HG02763 (cell line): ENCODE measurements at regions not wholly inside any gene's neighbourhood (a gene's known extent, or its start where the extent isn't known, plus 50 kb on each side); places are given as distances from the start of the nearest gene placed in this dataset.

Source experiments
- ATAC-seq: cut with Tn5 transposase; IDR thresholded peaks from one replicate; pipeline ENCODE4 v1.9.1; 2021; ENCODE audit warnings: mild to moderate bottlenecking, moderate library complexity; ENCODE audit not compliant: unreplicated experiment

DNA sequence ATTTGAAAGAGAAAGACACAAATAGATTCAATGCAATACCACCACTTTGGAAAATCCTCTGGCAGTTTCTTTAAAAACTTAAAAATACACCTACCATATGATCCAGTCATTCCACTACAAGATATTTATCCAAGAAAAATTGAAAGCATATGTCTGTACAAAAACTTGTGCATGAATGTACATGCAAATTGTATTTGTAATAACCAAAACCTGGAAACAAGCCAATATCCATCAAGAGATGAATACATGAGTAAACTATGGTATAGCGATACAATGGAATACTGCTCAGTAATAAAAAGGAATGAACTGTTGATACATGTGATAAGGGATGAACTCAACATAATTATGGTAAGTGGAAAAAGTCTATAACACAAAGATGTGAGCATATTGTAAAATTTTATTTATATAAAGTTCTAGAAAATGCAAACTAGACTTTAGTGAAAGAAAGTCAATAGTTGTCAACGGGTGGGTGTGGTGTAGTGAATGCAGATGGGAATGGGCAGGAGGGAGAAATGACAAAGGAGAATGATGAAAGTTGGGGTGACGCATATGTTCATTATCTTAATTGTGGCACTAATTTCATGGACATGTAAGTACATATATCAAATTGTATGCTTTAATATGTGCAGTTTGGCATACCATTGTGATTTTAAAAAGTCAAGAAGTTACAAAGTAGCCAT lies 347.5 kb downstream of the SAMD5 start:
- no peak for ATAC-seq

DNA sequence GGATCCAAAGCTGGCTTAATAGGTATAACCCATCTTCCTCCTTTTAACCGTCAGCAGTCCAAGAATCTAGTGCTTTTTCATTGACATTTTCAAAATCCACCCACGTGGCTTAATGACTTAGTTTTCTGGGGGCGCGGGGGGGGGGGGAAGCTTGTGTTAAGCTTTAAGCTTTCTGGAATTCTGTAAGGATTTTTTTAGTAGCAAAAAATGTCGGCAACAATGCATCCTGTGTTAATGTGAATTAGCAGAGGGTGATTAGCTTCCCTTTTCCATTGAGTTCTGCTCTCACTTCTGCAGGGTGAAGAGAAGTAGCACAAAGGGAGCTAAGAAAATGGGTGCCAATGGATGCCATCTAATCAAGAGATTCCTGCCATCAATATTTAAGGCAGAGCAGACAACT lies 348.2 kb downstream of the SAMD5 start:
- ATAC-seq, result no peak

- ATAC-seq, result no peak
Measured at GRCh38 chr6:147858421-147858820, 349.9 kb downstream of the SAMD5 start.

DNA sequence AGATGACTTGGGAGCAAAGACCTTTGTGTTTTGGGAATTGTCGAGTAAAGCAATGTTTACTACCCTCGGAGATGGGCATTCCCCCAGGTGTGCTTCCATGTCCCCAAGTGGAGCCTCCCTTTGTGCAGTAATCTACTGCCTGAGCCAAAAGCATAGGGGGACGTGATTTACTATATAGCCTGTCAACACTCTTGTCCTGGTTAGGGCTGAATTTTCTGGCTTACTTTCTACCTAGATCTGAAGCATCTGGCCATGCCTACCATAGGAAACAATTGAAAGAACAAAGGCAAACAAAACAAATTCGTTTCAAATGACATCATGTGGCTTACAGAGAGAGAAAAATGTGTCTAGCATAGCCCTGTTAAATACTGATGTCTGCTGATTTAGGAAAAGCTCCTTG lies 350.6 kb downstream of the SAMD5 start:
- ATAC-seq, result no peak

- ATAC-seq, result no peak
Measured at GRCh38 chr6:147861696-147862095, 353.2 kb downstream of the SAMD5 start.

GRCh38 chr6:147867433-147868226 lies 359.1 kb downstream of the SAMD5 start:
- no peak for ATAC-seq

DNA sequence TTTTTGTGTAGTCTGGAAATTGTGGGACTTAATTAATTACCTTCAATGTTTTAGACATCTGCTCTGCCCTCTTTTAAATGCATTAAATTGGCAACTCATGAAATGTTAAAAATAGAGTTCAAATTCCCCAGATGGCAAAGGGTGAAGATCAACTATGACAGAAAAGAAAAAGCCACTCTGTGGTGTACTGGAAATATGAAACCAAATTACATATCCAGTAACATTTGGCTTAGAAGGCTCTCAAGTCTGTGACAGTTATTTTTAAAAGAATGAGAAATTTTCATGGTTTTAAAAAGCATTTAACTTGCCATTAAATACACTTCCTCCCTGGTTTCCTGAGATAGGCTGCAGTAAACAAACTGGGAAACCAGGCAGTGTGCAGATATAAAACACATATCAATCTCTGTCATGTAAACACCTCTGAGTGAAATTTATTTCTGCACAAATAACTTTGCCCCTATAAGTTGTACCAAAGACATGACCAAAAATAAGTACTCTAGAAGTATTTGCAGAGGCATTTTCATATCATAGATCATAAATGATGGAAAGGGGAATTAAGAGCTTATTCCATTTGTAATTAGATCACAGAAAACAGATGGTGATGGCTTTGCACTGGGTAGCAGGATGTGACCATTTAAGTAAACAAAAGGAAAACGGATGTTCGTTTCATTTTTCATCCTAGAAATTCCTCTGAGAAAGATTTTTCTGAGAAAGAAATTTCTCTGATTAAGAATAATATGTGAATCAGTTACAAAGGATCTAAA lies 360.1 kb downstream of the SAMD5 start:
- no peak for ATAC-seq

- ATAC-seq, result no peak
Measured at GRCh38 chr6:147869201-147869600, 360.7 kb downstream of the SAMD5 start.

GRCh38 chr6:147869869-147870268 lies 361.4 kb downstream of the SAMD5 start:
- ATAC-seq, result no peak

GRCh38 chr6:147870506-147871110 lies 362.1 kb downstream of the SAMD5 start:
- ATAC-seq, result no peak

DNA sequence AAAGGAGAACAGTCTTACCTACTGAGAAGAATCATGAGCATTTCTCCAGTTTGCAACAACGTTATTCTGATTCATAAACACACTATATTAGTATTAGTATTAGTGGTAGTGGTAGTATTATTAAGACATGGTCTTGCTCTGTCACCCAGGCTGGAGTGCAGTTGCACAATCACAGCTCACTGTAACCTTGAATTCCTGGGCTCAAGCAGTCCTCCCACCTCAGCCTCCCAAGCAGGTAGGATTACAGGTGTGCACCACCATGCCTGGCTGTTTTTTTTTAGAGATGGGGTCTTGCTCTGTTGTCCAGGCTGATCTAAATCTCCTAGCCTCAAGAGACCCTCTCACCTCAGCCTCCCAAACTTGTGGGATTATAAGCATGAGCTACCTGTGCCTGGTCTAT lies 363.5 kb downstream of the SAMD5 start:
- no peak for ATAC-seq

DNA sequence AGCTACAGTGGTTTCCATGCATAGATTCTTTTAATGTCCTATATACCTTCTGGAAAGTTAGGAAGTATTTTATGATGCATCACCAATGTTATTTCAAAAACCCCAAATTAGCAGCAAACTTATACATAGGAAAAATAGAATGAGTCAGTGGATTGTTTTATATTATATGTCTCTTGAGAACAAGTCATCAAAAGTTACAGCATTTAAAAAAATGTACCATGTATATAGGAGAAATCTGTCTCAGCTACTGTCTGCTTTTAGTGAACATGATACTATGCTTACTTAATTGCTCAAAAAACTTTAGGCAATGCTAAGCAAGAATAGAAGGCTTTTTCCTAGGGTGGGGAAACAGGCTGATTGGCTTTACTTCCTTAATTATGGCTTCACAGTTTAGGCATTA lies 365.3 kb downstream of the SAMD5 start:
- no peak for ATAC-seq

GRCh38 chr6:147874322-147874721 lies 365.8 kb downstream of the SAMD5 start:
- no peak for ATAC-seq

DNA sequence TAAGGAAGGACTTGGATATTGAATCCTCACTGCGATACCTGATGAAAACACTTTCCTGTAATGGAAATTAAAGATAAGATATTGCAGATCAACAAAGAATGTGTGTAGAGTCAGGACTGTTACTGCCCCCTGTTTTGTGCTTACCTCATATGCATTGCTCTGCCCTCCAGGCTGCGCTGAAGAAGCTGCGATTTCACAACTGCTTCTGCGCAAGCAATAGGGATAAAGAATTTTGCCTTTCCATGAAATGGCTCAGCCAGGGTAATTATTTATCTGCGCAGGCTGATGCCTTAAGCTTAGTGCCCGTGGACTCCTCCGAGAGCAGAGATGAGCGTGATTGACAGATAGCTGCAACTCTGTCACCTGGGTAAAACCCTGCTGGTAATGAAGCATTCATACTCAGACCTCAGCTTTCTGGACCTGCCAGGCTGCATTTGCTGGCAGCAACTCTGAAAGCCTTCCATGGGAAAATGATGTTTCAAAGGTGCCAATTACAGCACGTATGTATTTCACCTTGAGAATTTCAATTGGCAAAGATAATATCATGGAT lies 370.6 kb downstream of the SAMD5 start:
- ATAC-seq, result no peak

GRCh38 chr6:147881432-147881831 lies 372.9 kb downstream of the SAMD5 start:
- no peak for ATAC-seq

DNA sequence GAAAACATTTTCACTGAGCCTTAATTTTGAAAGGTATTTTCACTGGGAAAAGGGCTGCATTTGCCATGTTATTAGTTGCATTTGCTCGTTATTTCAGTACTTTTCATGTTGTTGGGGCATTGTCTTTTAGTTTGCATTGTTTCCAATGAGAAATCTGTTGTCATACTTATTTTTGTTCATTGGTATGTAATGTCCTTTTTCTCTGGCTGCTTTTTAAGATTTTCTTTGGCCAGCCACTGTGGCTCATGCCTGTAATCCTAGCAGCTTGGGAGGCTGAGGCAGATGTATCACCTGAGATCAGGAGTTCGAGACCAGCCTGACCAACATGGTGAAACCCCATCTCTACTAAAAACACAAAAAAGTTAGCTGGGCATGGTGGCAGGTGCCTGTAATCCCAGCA lies 379.9 kb downstream of the SAMD5 start:
- no peak for ATAC-seq

DNA sequence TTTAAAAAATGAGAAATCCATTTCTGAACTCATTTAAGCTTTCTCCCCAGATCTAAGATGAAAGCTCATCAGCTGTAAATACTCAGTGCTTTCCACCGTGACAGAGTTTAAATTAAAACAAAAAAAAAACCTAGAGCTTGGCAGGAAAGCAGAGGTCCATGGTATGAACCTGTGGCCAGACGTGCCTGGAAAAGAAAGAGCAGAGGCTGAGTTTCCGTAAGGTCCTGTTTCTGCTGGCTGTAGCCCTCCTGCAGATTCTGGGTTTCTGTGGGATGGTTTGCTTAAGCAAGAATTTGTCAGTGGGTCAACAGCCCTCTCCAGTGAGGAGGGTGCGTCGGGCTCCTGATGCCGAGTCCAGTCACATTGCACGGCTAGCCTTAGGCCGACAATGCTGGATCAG lies 383.2 kb downstream of the SAMD5 start:
- no peak for ATAC-seq

DNA sequence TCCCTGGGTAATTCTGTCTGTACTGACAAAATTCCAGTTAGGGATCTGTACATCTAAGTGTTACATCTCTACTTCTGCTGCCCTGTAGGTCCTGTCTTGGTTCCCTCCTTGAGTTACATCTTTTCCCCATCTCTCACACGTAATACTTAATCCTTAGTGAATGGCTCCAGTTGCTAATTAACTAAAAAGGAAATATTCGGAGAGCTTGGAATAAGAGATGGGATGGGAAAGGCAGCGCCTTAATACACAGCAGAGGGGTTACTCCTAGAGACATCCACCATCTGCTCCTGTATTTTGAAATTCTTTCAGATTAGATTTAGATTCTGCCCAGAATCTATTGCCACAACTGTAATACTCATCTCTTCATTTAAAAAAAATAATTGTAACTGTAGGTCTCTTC lies 384.0 kb downstream of the SAMD5 start:
- no peak for ATAC-seq

DNA sequence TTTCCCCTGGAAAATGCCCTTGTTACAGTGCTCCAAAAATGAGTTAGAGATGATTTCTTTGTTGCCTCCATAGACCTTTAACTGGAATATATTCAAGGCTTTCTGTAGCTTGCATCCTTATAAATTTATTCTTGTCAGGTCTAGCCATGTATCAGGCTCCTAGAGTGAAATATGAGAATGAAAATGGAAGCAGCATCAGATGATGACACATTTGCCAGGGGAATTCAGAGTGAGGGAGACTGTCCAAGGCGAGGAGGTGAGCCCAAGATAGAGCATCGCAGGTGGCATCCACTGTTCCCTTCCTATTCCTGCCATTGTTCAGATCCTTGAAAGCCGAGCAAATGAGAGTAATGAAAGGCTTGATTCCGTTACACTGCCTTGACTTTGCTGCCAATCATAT lies 386.8 kb downstream of the SAMD5 start:
- ATAC-seq, result no peak

- no peak for ATAC-seq
Measured at GRCh38 chr6:147900247-147900830, 391.8 kb downstream of the SAMD5 start.

- no peak for ATAC-seq
Measured at GRCh38 chr6:147903321-147903720, 394.8 kb downstream of the SAMD5 start.
